Mucosa of descending colon (tissue), 3 donors: ENCODE measurements at regions not wholly inside any gene's neighbourhood (a gene's known extent, or its start where the extent isn't known, plus 50 kb on each side); places are given as distances from the start of the nearest gene placed in this dataset.
A peak's percentile ranks its signal among the peaks of the same experiment; 100 is the strongest.
"Not testable (repeated sequence)": the region's sequence is repeated elsewhere in the genome, so short reads cannot be mapped to it uniquely, and the experiment has no call there.

Experiments
- ATAC-seq: fragments of 200-7000 bp; cut with Tn5 transposase; one replicate; pipeline ENCODE4 v1.9.1; 2020; ENCODE audit warnings: mild to moderate bottlenecking, moderate library complexity
- DNase-seq, 3 donors: peaks; one replicate each; pipeline ENCODE4 v3.0.0-alpha.2; 2020
- H3K36me3 ChIP-seq: fragments of 200-600 bp; one replicate; pipeline ENCODE4 v1.8.0; 2021; ENCODE audit warnings: low read depth, mild to moderate bottlenecking
- H3K4me1 ChIP-seq: fragments of 200-600 bp; one replicate; pipeline ENCODE4 v1.8.0; 2021; ENCODE audit warnings: low read depth, mild to moderate bottlenecking
- H3K4me3 ChIP-seq: fragments of 200-600 bp; one replicate; pipeline ENCODE4 v1.8.0; 2021; ENCODE audit warnings: mild to moderate bottlenecking
- H3K9me3 ChIP-seq: fragments of 200-600 bp; one replicate; pipeline ENCODE4 v1.8.0; 2021; ENCODE audit warnings: mild to moderate bottlenecking
- CTCF ChIP-seq: fragments of 200-600 bp; IDR thresholded peaks from one replicate; pipeline ENCODE4 v1.8.0; 2022; ENCODE audit warnings: antibody characterized with exemption, mild to moderate bottlenecking
- intact Hi-C, 2 donors: fragments of 100-400 bp; cut with DNase I in 1 of 2; cut with micrococcal nuclease in 1 of 2; formaldehyde crosslinking; loops; one replicate each; pipeline versions ENCODE4 v1.11.0 to v1.11.1; 2022; cut with DNase I, micrococcal nuclease
- donor health status: DM: no; HTN: no; CAD: no; lungs with moderate emphysema.
- donor health status: DM: no; HTN: no; CAD: no.
- donor health status: DM: no; HTN: yes; CAD: no.

- no peak for ATAC-seq
- no peaks in the 10 kb centered on the region for H3K9me3 ChIP-seq
- intact Hi-C loops = no loop called here
- TF ChIP-seq CTCF = no peak
- H3K4me3 ChIP-seq = no peak overlapping the region
- peak in 1 of 3 donors; percentile 22 for DNase-seq
- H3K36me3 ChIP-seq = no peaks in the 10 kb centered on the region
- no peaks in the 10 kb centered on the region for H3K4me1 ChIP-seq
Measured at GRCh38 chr10:133015321-133015720, 72.4 kb upstream of the ADGRA1 start.

- no peaks in the 10 kb centered on the region for H3K9me3 ChIP-seq
- intact Hi-C loops = no loop called here
- ATAC-seq (no peak), DNase-seq (peak in 1 of 3 donors; percentile 49)
- no peak overlapping the region for H3K4me3 ChIP-seq
- TF ChIP-seq CTCF = no peak
- no peaks in the 10 kb centered on the region for H3K36me3 ChIP-seq
- no peaks in the 10 kb centered on the region for H3K4me1 ChIP-seq
Measured at GRCh38 chr10:133014416-133015210, 72.2 kb upstream of the CFAP46 start.

- no peaks in the 10 kb centered on the region for H3K36me3 ChIP-seq
- ATAC-seq = peak; percentile 68
Measured at GRCh38 chr10:133013463-133013862, 71.1 kb upstream of the CFAP46 start.

GRCh38 chr10:133012573-133013359, 70.4 kb upstream of the CFAP46 start:
- H3K4me1 ChIP-seq = peaks cover 8% of the 10 kb centered on the region
- no peaks in the 10 kb centered on the region for H3K9me3 ChIP-seq
- no peak for TF ChIP-seq CTCF
- ATAC-seq = no peak
- DNase-seq = peak in 2 of 3 donors; percentile 36 to 76
- intact Hi-C loops = no loop called here
- H3K4me3 ChIP-seq = no peak overlapping the region
- H3K36me3 ChIP-seq = no peaks in the 10 kb centered on the region

More at GRCh38 chr10:133013463-133013862, 71.1 kb upstream of the CFAP46 start:
- peaks cover 8% of the 10 kb centered on the region for H3K4me1 ChIP-seq
- no peak overlapping the region for H3K4me3 ChIP-seq
- no peaks in the 10 kb centered on the region for H3K9me3 ChIP-seq
- TF ChIP-seq CTCF = no peak
- intact Hi-C loops = no loop called here
- peak; percentile 69 to 82 (median 76) for DNase-seq

GRCh38 chr10:133011882-133012281, 69.5 kb upstream of the CFAP46 start:
- no peak for DNase-seq
- ATAC-seq = no peak
- no peak for TF ChIP-seq CTCF
- no peaks in the 10 kb centered on the region for H3K9me3 ChIP-seq
- no peaks in the 10 kb centered on the region for H3K36me3 ChIP-seq
- H3K4me1 ChIP-seq = peaks cover 8% of the 10 kb centered on the region
- intact Hi-C loops = no loop called here
- H3K4me3 ChIP-seq = no peak overlapping the region

- not testable (repeated sequence) for H3K9me3 ChIP-seq, DNase-seq
Measured at GRCh38 chr10:133011393-133011792, 69.0 kb upstream of the CFAP46 start.

GRCh38 chr10:133010843-133011179, 68.4 kb upstream of the CFAP46 start:
- H3K9me3 ChIP-seq, DNase-seq, H3K4me1 ChIP-seq, H3K36me3 ChIP-seq, H3K4me3 ChIP-seq, ATAC-seq, intact Hi-C loops: not testable (repeated sequence)

More at GRCh38 chr10:133011393-133011792, 69.0 kb upstream of the CFAP46 start:
- intact Hi-C loops, H3K36me3 ChIP-seq, H3K4me3 ChIP-seq, H3K4me1 ChIP-seq, ATAC-seq: not testable (repeated sequence)
